G401 (cell line): ENCODE measurements at regions not wholly inside any gene's neighbourhood (a gene's known extent, or its start where the extent isn't known, plus 50 kb on each side); places are given as distances from the start of the nearest gene placed in this dataset.
"Not testable (repeated sequence)": the region's sequence is repeated elsewhere in the genome, so short reads cannot be mapped to it uniquely, and the experiment has no call there.

ENCODE experiments used
- DNase-seq: peaks from one replicate; pipeline ENCODE4 v3.0.0-alpha.2; 2015; ENCODE audit warnings: low spot score
- in situ Hi-C: cut with HindIII; loops from 2 replicates; pipeline ENCODE4 v1.10.0; 2016; ENCODE audit warnings: low sequenced_read_pairs, mixed read lengths

- in situ Hi-C loops = no loop called here
- DNase-seq = no peak
Measured at GRCh38 chr4:28436191-28437080, 1575.8 kb downstream of the STIM2 start.

DNA sequence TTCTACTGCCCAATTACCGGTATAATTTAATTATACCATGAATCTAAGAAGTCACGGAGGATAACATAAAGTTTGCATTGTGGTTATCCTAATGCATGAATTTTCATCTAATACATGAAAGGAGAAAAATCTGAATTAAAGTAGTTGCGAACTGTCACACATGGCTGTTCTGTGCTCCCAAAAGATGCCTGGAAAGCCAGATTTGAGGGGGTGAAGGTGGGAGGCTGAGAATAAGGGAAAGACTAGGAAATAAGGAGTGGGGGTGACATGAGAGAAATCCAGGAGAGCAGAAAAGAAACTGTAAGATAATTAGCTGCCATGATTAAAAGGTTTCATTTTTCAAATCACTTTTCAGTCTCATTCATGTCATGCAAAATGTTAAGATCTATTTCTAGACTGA, 1582.7 kb downstream of the STIM2 start:
- in situ Hi-C loops = no loop called here

DNA sequence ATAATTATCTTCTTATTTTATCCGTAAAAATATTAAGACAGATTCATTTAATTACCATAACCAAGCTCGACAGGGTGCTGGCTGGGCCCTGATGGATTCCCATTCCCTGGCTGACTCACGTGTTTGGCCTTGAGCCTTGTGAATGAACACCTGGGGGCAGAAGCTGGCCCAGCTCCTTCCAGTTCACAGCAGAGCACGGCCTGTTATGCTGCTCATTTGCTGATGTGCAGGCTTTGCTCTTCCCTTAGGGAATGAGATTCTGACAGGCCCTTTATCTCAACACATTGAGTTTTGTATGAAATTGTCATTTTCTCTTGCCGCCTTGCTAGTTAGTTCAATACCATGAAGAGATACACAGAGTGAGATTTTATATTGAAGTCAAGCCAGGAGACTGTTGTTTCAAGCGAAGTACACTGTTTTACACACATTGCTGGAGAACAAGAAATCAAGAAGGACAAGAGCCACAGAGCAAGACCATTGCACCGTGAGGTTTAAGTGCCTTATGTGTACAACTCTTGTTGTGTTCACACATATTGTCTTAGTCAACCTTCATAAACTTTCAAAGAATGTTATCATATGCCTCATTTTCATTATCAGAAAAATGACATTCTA, 1583.3 kb downstream of the STIM2 start:
- in situ Hi-C loops = no loop called here
- peak; percentile 3 for DNase-seq

More for the DNA sequence above, 1582.7 kb downstream of the STIM2 start:
- no peak for DNase-seq

DNA sequence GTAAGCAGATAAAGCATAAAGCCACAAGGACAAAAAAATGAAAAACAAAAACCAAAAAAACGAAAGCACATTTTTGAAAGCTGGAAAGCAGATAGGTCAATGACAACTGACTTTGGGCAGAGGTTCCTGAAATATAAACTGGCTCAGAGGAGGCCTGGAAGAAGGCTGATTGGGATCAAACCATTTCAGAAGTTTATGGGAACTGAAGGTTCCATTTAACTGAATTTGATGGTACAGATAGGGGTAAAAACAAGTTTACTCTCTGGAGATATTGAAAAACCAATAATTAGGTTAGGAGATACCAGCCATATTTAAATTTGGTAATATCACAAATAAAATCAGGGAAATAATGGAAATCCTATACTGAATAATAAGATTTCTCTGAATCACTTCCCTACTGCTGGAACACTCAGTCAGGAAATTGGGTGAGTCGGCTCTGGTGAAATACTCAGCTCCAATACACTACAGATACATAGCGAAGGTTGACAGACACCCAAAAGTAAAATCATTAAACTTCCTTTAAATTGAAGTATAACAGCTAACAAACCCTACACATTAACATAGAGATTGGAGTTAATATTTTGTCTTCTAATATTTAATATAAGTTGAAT, 1584.3 kb downstream of the STIM2 start:
- DNase-seq = no peak
- in situ Hi-C loops = no loop called here

GRCh38 chr4:28449085-28449484, 1588.4 kb downstream of the STIM2 start:
- in situ Hi-C loops = no loop called here

DNA sequence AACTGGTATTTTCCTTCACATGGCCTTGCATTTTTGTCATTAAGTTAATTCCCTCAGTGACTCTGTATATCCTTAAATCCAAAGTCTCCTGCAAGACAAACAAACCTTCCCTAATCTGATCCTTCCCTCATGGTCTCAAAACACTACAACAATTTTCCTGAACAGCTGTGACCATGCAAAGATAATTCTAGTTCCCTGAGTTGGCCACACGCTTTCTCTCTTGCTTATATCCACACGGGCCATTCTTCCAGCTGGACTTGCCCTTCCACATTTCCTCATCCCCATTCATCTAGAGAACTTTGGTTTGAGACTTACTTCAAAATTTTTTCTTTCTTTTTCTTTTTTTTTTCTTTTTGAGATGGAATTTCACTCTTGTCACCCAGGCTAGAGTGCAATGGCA, 1590.7 kb downstream of the STIM2 start:
- DNase-seq = no peak
- in situ Hi-C loops = no loop called here

More at GRCh38 chr4:28449085-28449484, 1588.4 kb downstream of the STIM2 start:
- DNase-seq = no peak

- in situ Hi-C loops = no loop called here
- no peak for DNase-seq
Measured at GRCh38 chr4:28462766-28463700, 1602.4 kb downstream of the STIM2 start.

GRCh38 chr4:28464823-28465222, 1604.2 kb downstream of the STIM2 start:
- no peak for DNase-seq
- in situ Hi-C loops = no loop called here

GRCh38 chr4:28466886-28467285, 1606.2 kb downstream of the STIM2 start:
- in situ Hi-C loops, DNase-seq: not testable (repeated sequence)

- in situ Hi-C loops = no loop called here
- no peak for DNase-seq
Measured at GRCh38 chr4:28469387-28469786, 1608.7 kb downstream of the STIM2 start.

DNA sequence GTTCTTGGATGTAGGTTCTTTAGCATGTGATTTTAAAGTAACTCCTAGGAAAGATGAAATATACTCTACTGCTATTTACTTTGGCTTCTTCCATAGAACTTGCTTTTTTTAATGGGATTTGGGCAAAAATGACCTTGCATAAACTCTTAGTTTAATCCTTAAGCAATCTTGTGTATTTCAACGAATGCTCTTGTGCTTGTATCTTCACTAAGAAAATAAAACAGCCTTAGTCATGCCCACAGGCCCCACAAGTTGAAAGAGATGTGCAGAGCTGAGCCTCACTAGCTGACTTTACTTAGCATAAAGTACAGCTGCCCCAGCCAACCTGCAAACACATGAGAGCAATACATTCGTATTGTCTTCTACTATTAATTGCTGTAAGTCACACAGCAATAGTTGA, 1609.2 kb downstream of the STIM2 start:
- DNase-seq = no peak
- in situ Hi-C loops = no loop called here

DNA sequence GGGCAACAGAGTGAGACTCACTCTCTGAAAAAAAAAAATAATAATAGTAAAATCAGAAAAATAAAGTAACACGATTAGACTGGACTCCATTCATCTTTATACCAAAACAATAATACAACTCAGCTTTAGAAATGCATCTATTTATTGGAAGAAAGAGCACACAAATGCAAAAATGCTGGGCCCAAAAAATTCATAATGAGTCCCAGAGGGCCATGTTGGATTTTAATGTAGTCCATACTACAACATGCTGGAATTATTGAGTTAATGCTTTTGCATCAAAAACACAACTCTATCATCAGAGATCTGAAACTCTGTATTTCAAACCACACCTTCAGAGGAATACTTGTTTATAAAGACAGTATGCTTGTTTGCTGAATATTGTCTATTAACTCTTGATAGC, 1614.7 kb downstream of the STIM2 start:
- DNase-seq = no peak
- in situ Hi-C loops = no loop called here

- DNase-seq = no peak
Measured at GRCh38 chr4:28479666-28480065, 1619.0 kb downstream of the STIM2 start.

DNA sequence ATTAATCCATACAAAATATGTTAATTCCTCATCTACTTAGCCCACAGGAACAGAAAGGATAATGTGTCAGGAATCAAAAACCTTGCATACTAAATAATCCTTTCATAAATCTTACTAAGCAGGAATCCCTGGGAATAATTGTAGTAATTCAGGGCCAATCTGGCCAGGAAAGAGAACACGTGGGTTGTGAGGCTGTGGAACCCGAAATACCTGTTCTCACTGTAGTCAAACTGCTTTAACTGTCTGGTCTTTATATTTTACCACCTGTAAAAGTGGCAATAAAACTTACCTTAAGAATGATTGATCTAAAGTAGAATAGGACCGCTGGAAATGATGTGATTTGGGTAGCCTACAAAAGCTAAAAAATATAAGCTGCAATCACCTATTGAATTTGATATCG, 1620.9 kb downstream of the STIM2 start:
- in situ Hi-C loops = no loop called here
- DNase-seq = no peak

More at GRCh38 chr4:28479666-28480065, 1619.0 kb downstream of the STIM2 start:
- in situ Hi-C loops = no loop called here

DNA sequence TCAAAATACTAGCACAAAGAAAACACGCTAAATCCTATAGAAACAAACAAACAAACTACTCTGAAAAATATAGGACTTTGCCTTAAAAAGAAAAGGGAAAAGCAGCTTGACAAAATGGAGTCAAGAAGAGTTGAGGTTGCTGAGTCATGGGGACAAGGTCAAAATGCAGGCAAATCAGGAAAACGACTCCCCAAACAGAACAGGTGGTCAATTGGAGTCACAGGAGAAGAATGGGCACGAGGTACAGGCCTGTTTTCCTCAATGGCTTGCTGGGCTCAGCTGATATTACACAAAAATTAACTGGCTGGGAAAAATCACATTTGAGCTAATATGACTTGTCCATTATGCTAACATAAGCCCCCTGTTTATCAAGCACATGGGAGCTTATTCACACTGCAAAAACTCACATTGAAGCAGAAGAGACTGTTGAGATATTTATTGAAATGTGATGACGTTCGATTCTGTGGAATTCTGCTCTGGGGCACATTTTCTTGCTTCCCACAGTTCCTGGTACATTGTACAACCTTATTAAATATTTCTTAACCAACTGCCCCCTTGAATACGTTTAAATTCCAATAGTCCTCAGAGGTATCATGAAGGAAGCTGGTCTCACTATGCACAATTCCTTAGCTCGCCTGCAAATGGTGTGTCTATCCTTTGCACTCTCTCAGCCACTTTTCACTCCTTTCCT, 1622.1 kb downstream of the STIM2 start:
- DNase-seq = no peak
- in situ Hi-C loops = no loop called here

DNA sequence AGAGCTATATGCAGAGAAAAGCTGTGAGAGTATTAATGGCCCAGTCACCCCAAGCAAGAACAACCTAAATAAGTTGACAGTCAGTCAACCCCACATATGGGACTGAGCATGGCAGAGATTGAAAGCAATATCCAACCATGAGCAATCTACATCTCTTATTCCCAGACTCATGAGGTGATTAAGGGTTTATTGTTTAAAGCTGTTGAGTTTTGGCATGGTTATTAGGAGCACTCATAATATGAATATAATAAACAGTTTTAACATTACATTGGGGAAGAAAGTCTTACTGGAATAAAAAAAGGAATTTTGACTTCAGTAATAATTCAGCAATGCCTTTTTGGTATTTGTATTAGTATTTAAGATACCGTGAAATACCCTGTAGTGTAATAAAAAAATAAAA, 1627.4 kb downstream of the STIM2 start:
- no peak for DNase-seq
- in situ Hi-C loops = no loop called here

- in situ Hi-C loops = no loop called here
- DNase-seq = no peak
Measured at GRCh38 chr4:28490669-28491068, 1630.0 kb downstream of the STIM2 start.

- in situ Hi-C loops = no loop called here
- DNase-seq = no peak
Measured at GRCh38 chr4:28505064-28505463, 1644.4 kb downstream of the STIM2 start.

- no peak for DNase-seq
- in situ Hi-C loops = no loop called here
Measured at GRCh38 chr4:28508636-28509035, 1648.0 kb downstream of the STIM2 start.
